ENCODE measurements at regions not wholly inside any gene's neighbourhood (a gene's known extent, or its start where the extent isn't known, plus 50 kb on each side); places are given as distances from the start of the nearest gene placed in this dataset.
"Not testable (repeated sequence)": the region's sequence is repeated elsewhere in the genome, so short reads cannot be mapped to it uniquely, and the experiment has no call there.

DNA sequence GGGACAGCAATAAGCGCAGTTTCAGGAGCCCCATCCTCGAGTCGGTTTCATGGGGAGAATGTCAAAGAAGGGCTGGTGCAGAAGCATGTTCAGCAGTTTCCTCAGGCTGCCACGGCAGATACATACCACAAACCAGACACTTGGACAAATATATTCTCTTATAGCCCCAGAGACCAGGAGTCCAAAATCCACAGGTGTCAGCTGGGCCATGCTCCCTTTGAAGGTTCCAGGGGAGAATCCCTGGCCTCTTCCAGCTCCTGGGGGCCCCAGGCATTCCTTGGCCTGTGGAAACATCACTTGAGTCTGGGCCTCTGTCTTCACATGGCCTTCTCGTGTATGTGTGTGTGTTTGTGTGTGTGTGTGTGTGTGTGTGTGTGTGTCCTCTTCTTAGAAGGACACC lies 164.1 kb downstream of the UQCRFS1 start:
- Histone ChIP-seq H3K4me3 (ENCODE audit: low read depth in 1 of 2, low read length in 2 of 2) (no peak overlapping the region), H3K27ac (ENCODE audit: low read depth, low read length) (no peak overlapping the region), H3K4me1 (ENCODE audit: insufficient read depth, low read length) (no peaks in the 10 kb centered on the region), H3K9ac (ENCODE audit: low read length) (no peak overlapping the region), H3K9me3 (ENCODE audit: low read length) (no peaks in the 10 kb centered on the region), H3K36me3 (ENCODE audit: insufficient read depth, low read length) (no peaks in the 10 kb centered on the region), H3K27me3 (ENCODE audit: control insufficient read depth in 1 of 2, insufficient read depth in 2 of 2, low read length in 2 of 2) (no peaks in the 10 kb centered on the region)

DNA sequence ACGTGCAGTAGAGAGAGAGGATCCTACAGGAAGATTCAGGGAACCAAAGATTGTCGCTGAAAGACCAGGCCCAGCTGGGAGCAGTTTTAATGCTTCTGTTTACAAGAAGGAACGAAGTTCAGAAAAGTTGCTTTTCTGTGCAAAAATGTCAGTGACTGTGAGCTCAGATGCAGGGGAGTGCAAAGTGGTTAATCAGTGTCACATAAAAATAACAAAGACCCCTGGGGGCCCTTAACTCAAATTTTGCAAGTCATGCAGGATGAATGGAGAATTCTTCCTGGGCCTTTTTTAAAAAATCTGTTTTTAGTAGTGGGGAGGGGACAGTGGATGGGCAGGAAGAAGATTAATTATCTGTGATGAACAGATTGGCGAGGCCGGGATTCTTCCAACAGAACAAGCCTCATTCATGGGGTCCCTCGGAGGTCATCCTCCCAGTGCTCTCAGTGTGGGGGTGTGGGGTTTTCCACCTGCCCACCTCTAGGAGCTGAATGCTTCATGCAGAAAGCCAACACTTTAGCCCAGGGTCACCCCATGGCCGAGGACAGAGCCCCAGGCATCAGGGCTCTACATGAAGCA lies 167.2 kb downstream of the UQCRFS1 start:
- Histone ChIP-seq H3K27me3 (ENCODE audit: control insufficient read depth in 1 of 2, insufficient read depth in 2 of 2, low read length in 2 of 2) (no peaks in the 10 kb centered on the region), H3K36me3 (ENCODE audit: insufficient read depth, low read length) (no peaks in the 10 kb centered on the region)

DNA sequence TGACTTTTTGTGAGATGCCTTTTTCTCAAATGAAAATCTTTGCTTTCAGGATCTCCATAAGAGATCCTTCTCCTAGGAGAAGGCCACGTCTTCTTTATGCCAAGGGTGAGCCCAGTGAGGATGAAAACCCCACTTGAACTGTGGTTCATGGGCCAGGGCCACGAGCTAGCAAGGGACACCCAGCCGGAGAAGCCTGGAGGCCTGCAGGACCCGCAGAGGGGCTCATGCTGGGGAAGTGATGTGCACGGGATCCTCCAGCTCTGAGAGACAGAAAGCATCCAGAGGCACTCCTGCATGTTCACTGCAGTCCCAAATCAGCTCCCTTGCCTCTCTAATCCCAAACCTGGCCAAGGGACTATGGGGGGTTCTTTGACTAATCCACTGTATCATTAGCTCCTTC lies 168.9 kb downstream of the UQCRFS1 start:
- no peaks in the 10 kb centered on the region for H3K9me3 ChIP-seq (ENCODE audit: low read length)
- no peak overlapping the region for H3K27ac ChIP-seq (ENCODE audit: low read depth, low read length)
- no peaks in the 10 kb centered on the region for H3K36me3 ChIP-seq (ENCODE audit: insufficient read depth, low read length)
- no peak overlapping the region for H3K9ac ChIP-seq (ENCODE audit: low read length)
- H3K27me3 ChIP-seq (ENCODE audit: control insufficient read depth in 1 of 2, insufficient read depth in 2 of 2, low read length in 2 of 2) = no peaks in the 10 kb centered on the region
- H3K4me1 ChIP-seq (ENCODE audit: insufficient read depth, low read length) = no peaks in the 10 kb centered on the region
- no peak overlapping the region for H3K4me3 ChIP-seq (ENCODE audit: low read depth in 1 of 2, low read length in 2 of 2)

More for the DNA sequence above, 167.2 kb downstream of the UQCRFS1 start:
- Histone ChIP-seq H3K4me1 (ENCODE audit: insufficient read depth, low read length) (no peaks in the 10 kb centered on the region), H3K27ac (ENCODE audit: low read depth, low read length) (no peak overlapping the region), H3K9me3 (ENCODE audit: low read length) (no peaks in the 10 kb centered on the region), H3K4me3 (ENCODE audit: low read depth in 1 of 2, low read length in 2 of 2) (no peak overlapping the region), H3K9ac (ENCODE audit: low read length) (no peak overlapping the region)

DNA sequence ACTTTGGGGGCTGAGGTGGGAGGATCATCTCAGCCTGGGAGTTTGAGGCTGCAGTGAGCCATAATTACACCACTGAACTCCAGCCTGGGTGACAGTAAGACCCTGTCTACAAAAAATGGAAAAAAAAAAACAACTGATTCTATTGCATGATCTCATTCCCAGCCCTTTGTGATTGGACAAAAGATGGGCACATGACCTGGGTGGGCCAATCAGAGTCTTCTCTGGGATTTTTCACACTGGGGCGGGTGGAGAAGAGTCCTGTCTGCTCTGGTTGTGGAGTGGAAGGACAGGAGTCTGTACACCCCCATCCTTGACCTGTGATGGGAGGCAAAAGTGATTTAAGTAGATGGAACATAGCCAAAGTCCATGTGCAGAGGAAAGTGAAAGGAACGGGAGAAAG lies 170.5 kb downstream of the UQCRFS1 start:
- Histone ChIP-seq H3K4me3 (ENCODE audit: low read depth in 1 of 2, low read length in 2 of 2) (no peak overlapping the region), H3K9me3 (ENCODE audit: low read length) (no peaks in the 10 kb centered on the region), H3K4me1 (ENCODE audit: insufficient read depth, low read length) (no peaks in the 10 kb centered on the region), H3K27me3 (ENCODE audit: control insufficient read depth in 1 of 2, insufficient read depth in 2 of 2, low read length in 2 of 2) (no peaks in the 10 kb centered on the region), H3K27ac (ENCODE audit: low read depth, low read length) (no peak overlapping the region), H3K36me3 (ENCODE audit: insufficient read depth, low read length) (no peaks in the 10 kb centered on the region), H3K9ac (ENCODE audit: low read length) (no peak overlapping the region)

DNA sequence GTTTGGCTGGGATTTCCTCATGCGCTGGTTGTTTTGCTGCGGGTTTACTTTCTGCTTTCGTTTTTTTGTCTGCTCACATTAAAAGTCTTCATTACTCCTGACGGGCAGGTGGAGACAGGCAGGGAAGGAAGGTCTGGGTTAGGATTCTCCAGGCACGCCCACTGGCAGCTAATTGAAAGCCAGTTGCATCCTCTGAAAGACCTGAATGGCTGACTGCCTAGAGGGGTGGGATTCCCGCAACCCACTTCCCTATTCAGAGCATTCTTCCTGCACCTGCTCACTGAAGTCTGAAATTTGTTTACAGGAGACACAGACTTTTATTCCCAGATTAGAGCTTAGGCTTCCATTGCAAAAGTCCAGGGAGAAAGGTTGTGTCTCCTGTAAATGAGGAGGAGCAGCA lies 172.0 kb downstream of the UQCRFS1 start:
- no peaks in the 10 kb centered on the region for H3K9me3 ChIP-seq (ENCODE audit: low read length)
- H3K27ac ChIP-seq (ENCODE audit: low read depth, low read length) = no peak overlapping the region
- H3K36me3 ChIP-seq (ENCODE audit: insufficient read depth, low read length) = no peaks in the 10 kb centered on the region
- no peak overlapping the region for H3K4me3 ChIP-seq (ENCODE audit: low read depth in 1 of 2, low read length in 2 of 2)
- H3K4me1 ChIP-seq (ENCODE audit: insufficient read depth, low read length) = no peaks in the 10 kb centered on the region
- H3K27me3 ChIP-seq (ENCODE audit: control insufficient read depth in 1 of 2, insufficient read depth in 2 of 2, low read length in 2 of 2) = no peaks in the 10 kb centered on the region
- H3K9ac ChIP-seq (ENCODE audit: low read length) = no peak overlapping the region

DNA sequence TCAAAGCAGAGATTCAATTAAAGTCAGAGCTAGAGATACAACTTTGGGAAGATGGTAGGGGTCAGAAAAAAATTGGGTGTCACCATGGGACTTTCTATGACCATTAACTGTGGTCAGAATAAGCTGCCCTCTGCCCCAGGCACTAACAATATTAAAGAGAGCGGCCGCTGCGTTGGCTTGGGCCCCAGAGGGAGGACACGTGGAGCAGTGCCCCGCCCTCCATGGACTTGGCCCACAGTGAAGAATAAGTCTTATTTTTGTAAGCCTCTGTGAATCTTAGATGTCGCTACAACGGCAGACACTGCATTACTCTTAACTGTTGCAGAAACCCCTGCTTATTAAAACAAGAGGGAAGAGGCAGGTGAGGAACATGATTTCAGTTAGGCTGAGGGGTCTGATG lies 172.7 kb downstream of the UQCRFS1 start:
- Histone ChIP-seq H3K4me1 (ENCODE audit: insufficient read depth, low read length) (no peaks in the 10 kb centered on the region), H3K27me3 (ENCODE audit: control insufficient read depth in 1 of 2, insufficient read depth in 2 of 2, low read length in 2 of 2) (no peaks in the 10 kb centered on the region), H3K27ac (ENCODE audit: low read depth, low read length) (no peak overlapping the region), H3K9ac (ENCODE audit: low read length) (no peak overlapping the region), H3K9me3 (ENCODE audit: low read length) (no peaks in the 10 kb centered on the region), H3K4me3 (ENCODE audit: low read depth in 1 of 2, low read length in 2 of 2) (no peak overlapping the region), H3K36me3 (ENCODE audit: insufficient read depth, low read length) (no peaks in the 10 kb centered on the region)

DNA sequence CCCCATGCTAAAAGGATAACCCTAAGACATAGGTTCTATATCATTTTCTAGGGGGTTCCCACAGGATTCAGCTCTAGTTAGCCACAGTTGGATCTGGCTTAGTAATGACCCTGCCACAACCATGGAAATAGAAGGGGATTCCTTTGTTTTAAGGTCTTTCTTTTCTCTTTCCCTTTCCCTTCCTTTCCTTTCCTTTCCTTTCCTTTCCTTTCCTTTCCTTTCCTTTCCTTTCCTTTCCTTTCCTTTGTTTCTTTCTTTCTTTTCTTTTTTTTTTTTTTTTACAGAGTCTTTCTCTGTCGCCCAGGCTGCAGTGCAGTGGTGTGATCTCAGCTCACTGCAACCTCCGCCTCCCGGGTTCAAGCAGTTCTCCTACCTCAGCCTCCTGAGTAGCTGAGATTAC lies 173.9 kb downstream of the UQCRFS1 start:
- H3K36me3 ChIP-seq (ENCODE audit: insufficient read depth, low read length); H3K27ac ChIP-seq (ENCODE audit: low read depth, low read length); H3K27me3 ChIP-seq (ENCODE audit: control insufficient read depth in 1 of 2, insufficient read depth in 2 of 2, low read length in 2 of 2); H3K9ac ChIP-seq (ENCODE audit: low read length); H3K9me3 ChIP-seq (ENCODE audit: low read length); H3K4me3 ChIP-seq (ENCODE audit: low read depth in 1 of 2, low read length in 2 of 2); H3K4me1 ChIP-seq (ENCODE audit: insufficient read depth, low read length): not testable (repeated sequence)

DNA sequence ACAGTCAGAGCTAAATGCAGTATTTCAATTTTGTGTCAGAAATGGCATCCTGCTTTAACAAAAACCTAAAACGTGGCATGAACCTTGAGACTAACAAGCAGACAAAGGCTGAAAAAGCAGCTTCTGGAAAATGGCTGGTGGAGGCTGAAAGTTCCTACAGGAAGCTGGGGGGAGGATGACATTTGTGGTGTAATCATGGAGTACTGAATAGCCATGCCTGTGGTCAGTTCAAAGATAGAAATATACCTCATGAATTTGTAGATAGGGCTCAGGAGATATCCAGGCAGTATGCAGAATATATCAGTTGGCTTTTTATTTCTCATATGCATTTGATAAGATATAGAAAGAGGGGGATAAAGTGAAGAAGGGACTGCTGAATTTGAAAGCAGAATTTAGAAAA lies 181.7 kb downstream of the UQCRFS1 start:
- no peak overlapping the region for H3K9ac ChIP-seq (ENCODE audit: low read length)
- no peaks in the 10 kb centered on the region for H3K27me3 ChIP-seq (ENCODE audit: control insufficient read depth in 1 of 2, insufficient read depth in 2 of 2, low read length in 2 of 2)
- no peaks in the 10 kb centered on the region for H3K4me1 ChIP-seq (ENCODE audit: insufficient read depth, low read length)
- H3K4me3 ChIP-seq (ENCODE audit: low read depth in 1 of 2, low read length in 2 of 2) = no peak overlapping the region
- no peaks in the 10 kb centered on the region for H3K36me3 ChIP-seq (ENCODE audit: insufficient read depth, low read length)
- no peak overlapping the region for H3K27ac ChIP-seq (ENCODE audit: low read depth, low read length)
- no peaks in the 10 kb centered on the region for H3K9me3 ChIP-seq (ENCODE audit: low read length)

DNA sequence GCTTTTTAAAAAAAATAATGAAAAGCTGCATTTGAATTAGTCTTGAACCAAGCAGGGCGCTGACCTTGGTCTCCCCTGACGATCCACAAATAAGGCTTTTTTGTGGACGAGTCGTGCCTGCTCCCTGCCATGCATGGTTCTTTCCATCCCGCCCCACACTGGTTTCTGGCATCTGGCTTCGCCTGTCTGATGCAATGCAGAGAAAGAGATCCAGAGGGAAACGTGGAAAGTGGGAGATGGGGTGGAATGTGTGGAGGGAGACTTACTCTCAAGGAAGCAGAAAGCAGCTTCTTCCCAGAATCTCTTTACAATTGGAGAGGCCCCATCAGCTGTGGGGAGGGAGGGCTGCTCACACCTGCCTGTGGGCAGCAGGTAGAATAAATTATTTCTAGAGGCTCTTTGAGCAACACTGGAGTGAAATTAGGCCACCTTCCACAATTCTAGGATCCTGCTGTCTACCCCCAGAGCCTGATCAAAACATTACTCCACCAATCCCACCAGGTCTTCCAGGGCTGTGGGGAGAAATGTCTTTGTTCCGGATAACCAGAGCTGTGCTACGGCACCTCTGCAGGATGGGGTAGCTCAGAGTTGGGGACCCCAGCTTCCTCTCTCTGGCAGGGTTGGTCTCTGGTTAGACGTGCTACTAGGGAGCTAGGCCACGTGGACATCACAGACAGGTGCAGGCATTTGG lies 183.5 kb downstream of the UQCRFS1 start:
- H3K27ac ChIP-seq (ENCODE audit: low read depth, low read length) = no peak overlapping the region
- no peak overlapping the region for H3K9ac ChIP-seq (ENCODE audit: low read length)
- no peaks in the 10 kb centered on the region for H3K27me3 ChIP-seq (ENCODE audit: control insufficient read depth in 1 of 2, insufficient read depth in 2 of 2, low read length in 2 of 2)
- no peaks in the 10 kb centered on the region for H3K36me3 ChIP-seq (ENCODE audit: insufficient read depth, low read length)
- no peaks in the 10 kb centered on the region for H3K9me3 ChIP-seq (ENCODE audit: low read length)
- H3K4me3 ChIP-seq (ENCODE audit: low read depth in 1 of 2, low read length in 2 of 2) = no peak overlapping the region
- H3K4me1 ChIP-seq (ENCODE audit: insufficient read depth, low read length) = no peaks in the 10 kb centered on the region

DNA sequence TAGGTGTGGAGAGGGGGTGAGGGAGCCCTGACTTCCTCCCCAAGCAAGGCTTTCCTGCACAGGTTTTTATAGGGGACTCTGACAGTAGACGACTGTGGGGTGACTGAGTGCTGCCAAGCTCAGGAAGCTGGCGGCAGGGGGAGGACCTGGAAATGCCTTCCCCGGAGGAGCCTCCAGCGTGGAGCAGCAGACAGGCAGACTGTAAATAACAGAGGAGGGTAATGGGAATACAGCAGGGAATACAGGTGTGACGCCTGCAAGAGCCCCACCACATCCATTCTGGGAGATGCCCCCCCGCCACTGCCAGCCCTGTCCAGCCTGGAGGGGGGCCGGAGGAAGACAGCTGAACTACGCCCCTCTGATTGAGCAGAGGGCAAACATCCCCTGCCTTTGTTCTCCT lies 190.4 kb downstream of the UQCRFS1 start:
- H3K27ac ChIP-seq (ENCODE audit: low read depth, low read length) = no peak overlapping the region
- H3K9me3 ChIP-seq (ENCODE audit: low read length) = no peaks in the 10 kb centered on the region
- no peaks in the 10 kb centered on the region for H3K36me3 ChIP-seq (ENCODE audit: insufficient read depth, low read length)
- H3K27me3 ChIP-seq (ENCODE audit: control insufficient read depth in 1 of 2, insufficient read depth in 2 of 2, low read length in 2 of 2) = peaks cover 0 to 5% of the 10 kb centered on the region in 2 donors
- no peaks in the 10 kb centered on the region for H3K4me1 ChIP-seq (ENCODE audit: insufficient read depth, low read length)
- H3K9ac ChIP-seq (ENCODE audit: low read length) = no peak overlapping the region
- H3K4me3 ChIP-seq (ENCODE audit: low read depth in 1 of 2, low read length in 2 of 2) = no peak overlapping the region

DNA sequence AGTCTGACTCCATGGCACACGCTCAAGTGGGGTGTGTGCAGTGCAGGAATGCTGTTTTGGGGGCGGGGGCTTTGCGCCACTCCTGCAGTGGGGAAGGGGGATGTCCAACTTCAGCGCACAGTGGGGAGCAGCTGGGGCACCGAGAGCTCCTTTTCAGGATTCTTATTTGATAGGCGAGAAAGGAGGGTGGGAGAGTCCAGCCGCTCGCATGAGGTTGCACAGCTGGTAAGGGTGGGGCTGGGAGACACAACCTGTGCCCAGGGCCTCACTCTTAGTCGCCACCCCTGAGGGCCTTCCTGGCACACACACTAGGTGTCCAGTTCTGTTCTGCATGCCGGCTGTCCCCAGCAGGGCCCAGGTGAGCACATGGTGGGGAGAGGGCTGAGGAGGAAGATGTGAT lies 190.8 kb downstream of the UQCRFS1 start:
- Histone ChIP-seq H3K4me1 (ENCODE audit: insufficient read depth, low read length) (no peaks in the 10 kb centered on the region), H3K4me3 (ENCODE audit: low read depth in 1 of 2, low read length in 2 of 2) (no peak overlapping the region), H3K27ac (ENCODE audit: low read depth, low read length) (no peak overlapping the region), H3K9ac (ENCODE audit: low read length) (no peak overlapping the region), H3K9me3 (ENCODE audit: low read length) (no peaks in the 10 kb centered on the region), H3K27me3 (ENCODE audit: control insufficient read depth in 1 of 2, insufficient read depth in 2 of 2, low read length in 2 of 2) (peaks cover 0 to 8% of the 10 kb centered on the region in 2 donors), H3K36me3 (ENCODE audit: insufficient read depth, low read length) (no peaks in the 10 kb centered on the region)

DNA sequence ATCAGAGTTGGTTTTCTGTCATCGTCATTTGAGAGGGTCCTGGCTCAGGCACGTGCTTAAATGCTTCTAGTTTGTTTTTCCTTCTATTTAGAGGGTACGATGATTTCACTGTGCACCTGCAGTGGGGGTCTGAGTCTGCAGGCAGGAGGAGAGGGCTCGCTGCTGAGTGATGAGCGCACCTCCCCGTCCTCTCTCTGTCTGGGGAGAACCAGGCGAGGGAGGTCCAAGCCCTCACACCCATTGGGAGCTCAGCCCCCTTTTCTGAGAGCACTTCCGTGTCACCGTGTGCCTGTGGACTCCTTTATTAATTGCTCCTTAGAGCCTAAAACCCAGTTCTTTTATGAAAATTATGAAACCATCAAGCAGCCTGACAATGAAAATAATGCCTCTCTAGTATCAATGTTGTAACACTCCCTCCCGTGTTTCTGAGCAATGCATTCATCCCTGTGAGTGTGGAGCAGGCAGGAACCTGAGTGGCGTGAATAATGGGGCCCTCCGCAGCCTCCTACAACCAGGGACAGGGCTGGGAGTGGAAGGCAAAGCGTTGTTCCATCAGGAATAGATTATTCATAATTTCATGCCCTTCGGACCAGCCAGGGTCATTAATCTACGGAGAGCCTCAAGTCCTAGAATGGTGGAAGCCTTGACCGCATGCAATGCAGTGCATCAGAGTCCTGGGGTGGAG lies 191.6 kb downstream of the UQCRFS1 start:
- Histone ChIP-seq H3K9ac (ENCODE audit: low read length) (no peak overlapping the region), H3K4me3 (ENCODE audit: low read depth in 1 of 2, low read length in 2 of 2) (no peak overlapping the region), H3K27me3 (ENCODE audit: control insufficient read depth in 1 of 2, insufficient read depth in 2 of 2, low read length in 2 of 2) (peaks cover 7 to 8% of the 10 kb centered on the region in 2 donors), H3K36me3 (ENCODE audit: insufficient read depth, low read length) (no peaks in the 10 kb centered on the region), H3K9me3 (ENCODE audit: low read length) (no peaks in the 10 kb centered on the region), H3K4me1 (ENCODE audit: insufficient read depth, low read length) (no peaks in the 10 kb centered on the region), H3K27ac (ENCODE audit: low read depth, low read length) (no peak overlapping the region)
